GM12878 (cell line): ENCODE measurements at regions not wholly inside any gene's neighbourhood (a gene's known extent, or its start where the extent isn't known, plus 50 kb on each side); places are given as distances from the start of the nearest gene placed in this dataset.

Experiments used
- ATAC-seq: fragments of 200-7000 bp; cut with Tn5 transposase; 3 replicates; pipeline ENCODE4 v1.9.1; 2020; ENCODE audit warnings: mild to moderate bottlenecking, moderate library complexity
- BruUV-seq: library from RNA; stranded (reverse); fragments of 400-500 nt; replicated peaks from 2 replicates; lab custom pipeline; 2021; lab: Mats Ljungman, UMichigan
- CTCF ChIA-PET: fragments of 300-600 bp; sonication (Branson Sonifier 250); formaldehyde crosslinking; extraction: SDS; loops from one replicate; lab custom pipeline; 2021; ENCODE audit warnings: inconsistent platforms; lab: Yijun Ruan, JAX
- POLR2A ChIA-PET: fragments of 350-600 bp; formaldehyde crosslinking; extraction: SDS; loops from one replicate; lab custom pipeline; 2021; ENCODE audit warnings: inconsistent platforms; lab: Charles Lee
- RAD21 ChIA-PET: fragments of 300-600 bp; sonication (Branson Sonifier 250); formaldehyde crosslinking; loops from one replicate; lab custom pipeline; 2023; ENCODE audit warnings: antibody characterized with exemption; ENCODE audit not compliant: unreplicated experiment; lab: Charles Lee
- SMC1A ChIA-PET: fragments of 300-600 bp; sonication (Branson Sonifier 250); formaldehyde crosslinking; loops from one replicate; lab custom pipeline; 2023; ENCODE audit not compliant: unreplicated experiment, uncharacterized antibody; lab: Charles Lee
- DNase-seq: peaks from one replicate; pipeline ENCODE4 v3.0.0-alpha.2; 2011; ENCODE audit warnings: low read depth, low spot score
- FAIRE-seq: peaks from 3 replicates; lab custom pipeline; 2011; peaks lifted over from hg19 to GRCh38; lab: Jason Lieb, UNC
- H2AFZ ChIP-seq: 2 replicates; pipeline ENCODE4 v1.6.0; 2011; ENCODE audit warnings: low read depth, low read length, control low read depth; ENCODE audit not compliant: control insufficient read depth
- H3K27ac ChIP-seq: 2 replicates; pipeline ENCODE4 v1.5.1; 2011; ENCODE audit warnings: control low read depth; ENCODE audit not compliant: control insufficient read depth, insufficient read depth
- H3K27me3 ChIP-seq, 2 experiments: replicated peaks in 1 of 2; 2 replicates each; pipeline versions ENCODE4 v1.6.0 to v1.6.1; 2011; ENCODE audit warnings: low read length in 1 of 2; ENCODE audit not compliant: control insufficient read depth in 2 of 2, insufficient read depth in 2 of 2
- H3K36me3 ChIP-seq, 2 experiments: 2 replicates each; pipeline ENCODE4 v1.5.1; 2011; ENCODE audit warnings: low read length in 1 of 2; ENCODE audit not compliant: control insufficient read depth in 2 of 2, insufficient read depth in 2 of 2
- H3K4me1 ChIP-seq: 2 replicates; pipeline ENCODE4 v1.6.1; 2011; ENCODE audit warnings: mild to moderate bottlenecking, low read length, moderate library complexity, mixed read lengths; ENCODE audit not compliant: control insufficient read depth, insufficient read depth
- H3K4me2 ChIP-seq: 2 replicates; pipeline ENCODE4 v1.6.0; 2011; ENCODE audit warnings: control low read depth; ENCODE audit not compliant: control insufficient read depth, insufficient read depth
- H3K4me3 ChIP-seq: fragments of 200-600 bp; sonication (generic); 2 replicates; pipeline ENCODE4 v1.5.1; 2016
- H3K79me2 ChIP-seq: 2 replicates; pipeline ENCODE4 v1.6.0; 2011; ENCODE audit warnings: low read length; ENCODE audit not compliant: control insufficient read depth, insufficient read depth
- H3K9ac ChIP-seq: 2 replicates; pipeline ENCODE4 v1.8.0; 2011; ENCODE audit warnings: low read length, control low read depth, mixed read lengths; ENCODE audit not compliant: control insufficient read depth, insufficient read depth
- H3K9me3 ChIP-seq: replicated peaks from 3 replicates; pipeline ENCODE4 v1.5.1; 2011; ENCODE audit warnings: mild to moderate bottlenecking, low read length; ENCODE audit not compliant: control insufficient read depth, insufficient read depth
- H4K20me1 ChIP-seq: 2 replicates; pipeline ENCODE4 v1.6.0; 2011; ENCODE audit not compliant: control insufficient read depth, insufficient read depth
- ATF7 ChIP-seq: fragments of 450-650 bp; IDR thresholded peaks from 2 replicates; pipeline ENCODE4 v1.6.1; 2016; ENCODE audit warnings: low read depth, mild to moderate bottlenecking
- BCL11A ChIP-seq: IDR thresholded peaks from 2 replicates; pipeline ENCODE4 v1.6.1; 2011; ENCODE audit warnings: low read depth, low read length
- HCFC1 ChIP-seq: fragments of 150-350 bp; IDR thresholded peaks from 2 replicates; pipeline ENCODE4 v1.6.1; 2014; ENCODE audit warnings: low read length
- POLR2A ChIP-seq: IDR thresholded peaks from 2 replicates; pipeline ENCODE4 v1.6.1; 2011; ENCODE audit warnings: low read depth, mild to moderate bottlenecking, low read length
- RFX5 ChIP-seq: IDR thresholded peaks from 2 replicates; pipeline ENCODE4 v1.6.1; 2011; ENCODE audit warnings: low read depth, low read length, improper control_type of control experiment
- TCF7 ChIP-seq: IDR thresholded peaks from 2 replicates; pipeline ENCODE4 v1.6.1; 2014; ENCODE audit warnings: antibody characterized with exemption, borderline replicate concordance
- ZNF622 ChIP-seq: fragments of 450-650 bp; IDR thresholded peaks from 2 replicates; pipeline ENCODE4 v1.6.1; 2017; ENCODE audit warnings: mild to moderate bottlenecking, inconsistent platforms
- WGBS: methylation state at CpG from one replicate; pipeline ENCODE4 v1.1.6; 2016; ENCODE audit warnings: low lambda C conversion rate; ENCODE audit not compliant: insufficient replicate concordance, insufficient coverage; ENCODE audit errors: missing lambda C conversion rate; 5-methylcytosine and 5-hydroxymethylcytosine counted together
- in situ Hi-C: fragments of 300-500 bp; cut with MboI; formaldehyde crosslinking; loops from 9 replicates; pipeline ENCODE4 v1.14.3; 2018; ENCODE audit warnings: mixed read lengths
- intact Hi-C: fragments of 100-400 bp; cut with micrococcal nuclease; formaldehyde crosslinking; loops from one replicate; pipeline ENCODE4 v1.14.2; 2022; ENCODE audit not compliant: unreplicated experiment
- TF ChIP-seq, protein P1 (sequence below): fragments of 450-650 bp; IDR thresholded peaks from 2 replicates; pipeline ENCODE4 v1.6.1; 2017; ENCODE audit warnings: borderline replicate concordance
- TF ChIP-seq, protein P2 (sequence below): IDR thresholded peaks from 2 replicates; pipeline ENCODE4 v1.6.1; 2011; ENCODE audit warnings: mild to moderate bottlenecking, low read depth, low read length, moderate library complexity; ENCODE audit not compliant: insufficient replicate concordance

DNA sequence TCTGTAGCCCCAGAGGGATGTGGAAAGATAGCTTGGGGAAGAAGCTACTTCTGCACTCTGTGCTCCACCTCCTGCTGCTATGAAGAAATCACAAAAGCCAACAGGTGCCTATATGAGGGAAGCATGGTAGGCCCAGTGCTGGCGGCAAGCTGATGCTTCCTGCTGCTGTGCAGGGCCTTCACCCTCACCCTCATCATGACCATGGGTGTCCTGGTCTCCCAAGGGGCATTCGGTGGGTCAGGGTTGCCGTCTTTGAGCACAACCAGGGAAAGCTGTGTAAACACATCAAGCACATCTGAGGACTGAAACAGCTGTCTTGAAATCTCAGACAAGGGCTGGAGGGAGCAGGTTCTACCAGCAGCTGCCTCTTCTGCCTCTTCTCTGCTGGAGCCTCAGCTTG is 184.0 kb downstream of the FNDC1 start:
- intact Hi-C loops = no loop called here
- H3K4me1 ChIP-seq = no peaks in the 10 kb centered on the region
- TF ChIP-seq POLR2A (no peak), BCL11A (no peak), HCFC1 (no peak), ZNF622 (no peak), ATF7 (no peak), TCF7 (no peak), RFX5 (no peak)
- TF ChIP-seq, protein P1, sequence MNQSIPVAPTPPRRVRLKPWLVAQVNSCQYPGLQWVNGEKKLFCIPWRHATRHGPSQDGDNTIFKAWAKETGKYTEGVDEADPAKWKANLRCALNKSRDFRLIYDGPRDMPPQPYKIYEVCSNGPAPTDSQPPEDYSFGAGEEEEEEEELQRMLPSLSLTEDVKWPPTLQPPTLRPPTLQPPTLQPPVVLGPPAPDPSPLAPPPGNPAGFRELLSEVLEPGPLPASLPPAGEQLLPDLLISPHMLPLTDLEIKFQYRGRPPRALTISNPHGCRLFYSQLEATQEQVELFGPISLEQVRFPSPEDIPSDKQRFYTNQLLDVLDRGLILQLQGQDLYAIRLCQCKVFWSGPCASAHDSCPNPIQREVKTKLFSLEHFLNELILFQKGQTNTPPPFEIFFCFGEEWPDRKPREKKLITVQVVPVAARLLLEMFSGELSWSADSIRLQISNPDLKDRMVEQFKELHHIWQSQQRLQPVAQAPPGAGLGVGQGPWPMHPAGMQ = no peak
- TF ChIP-seq, protein P2, sequence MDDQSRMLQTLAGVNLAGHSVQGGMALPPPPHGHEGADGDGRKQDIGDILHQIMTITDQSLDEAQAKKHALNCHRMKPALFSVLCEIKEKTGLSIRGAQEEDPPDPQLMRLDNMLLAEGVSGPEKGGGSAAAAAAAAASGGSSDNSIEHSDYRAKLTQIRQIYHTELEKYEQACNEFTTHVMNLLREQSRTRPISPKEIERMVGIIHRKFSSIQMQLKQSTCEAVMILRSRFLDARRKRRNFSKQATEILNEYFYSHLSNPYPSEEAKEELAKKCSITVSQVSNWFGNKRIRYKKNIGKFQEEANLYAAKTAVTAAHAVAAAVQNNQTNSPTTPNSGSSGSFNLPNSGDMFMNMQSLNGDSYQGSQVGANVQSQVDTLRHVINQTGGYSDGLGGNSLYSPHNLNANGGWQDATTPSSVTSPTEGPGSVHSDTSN = no peak
- in situ Hi-C loops = no loop called here
- ATAC-seq (no peak), DNase-seq (no peak), FAIRE-seq (no peak)
- no peaks in the 10 kb centered on the region for H3K36me3 ChIP-seq
- H4K20me1 ChIP-seq = no peaks in the 10 kb centered on the region
- no peak overlapping the region for H2AFZ ChIP-seq
- no TSS peak for BruUV-seq
- no peak overlapping the region for H3K27ac ChIP-seq
- H3K9ac ChIP-seq = no peak overlapping the region
- POLR2A ChIA-PET = no interaction called here
- H3K4me2 ChIP-seq = no peak overlapping the region
- no peaks in the 10 kb centered on the region; a peak in 1 of 4 replicates for H3K27me3 ChIP-seq
- H3K79me2 ChIP-seq = no peaks in the 10 kb centered on the region
- SMC1A ChIA-PET = no interaction called here
- 14% methylated on average over 3 of the region's 3 CpGs for WGBS
- H3K4me3 ChIP-seq = no peak overlapping the region
- no peaks in the 10 kb centered on the region for H3K9me3 ChIP-seq
- CTCF ChIA-PET = no interaction called here
- RAD21 ChIA-PET = no interaction called here
